CD4-positive, alpha-beta T cell (primary cell): ENCODE measurements at regions not wholly inside any gene's neighbourhood (a gene's known extent, or its start where the extent isn't known, plus 50 kb on each side); places are given as distances from the start of the nearest gene placed in this dataset.

Source experiments
- ATAC-seq: fragments of 200-7000 bp; cut with Tn5 transposase; one replicate; pipeline ENCODE4 v1.10.0; 2022; ENCODE audit warnings: mild to moderate bottlenecking; ENCODE audit not compliant: poor library complexity
- CTCF ChIA-PET: fragments of 350-600 bp; sonication (Branson Sonifier 250); formaldehyde crosslinking; loops from one replicate; lab custom pipeline; 2021; ENCODE audit warnings: antibody characterized with exemption, inconsistent platforms; lab: Charles Lee
- POLR2A ChIA-PET: fragments of 350-600 bp; sonication (Branson Sonifier 250); formaldehyde crosslinking; loops from one replicate; lab custom pipeline; 2021; ENCODE audit warnings: antibody characterized with exemption, inconsistent platforms; lab: Charles Lee
- DNase-seq, 14 experiments: peaks; one replicate each; pipeline ENCODE4 v3.0.0-alpha.2; 2013 to 2020; ENCODE audit warnings: mixed read lengths in 2 of 14
- H3K27ac ChIP-seq, 2 donors: one replicate each; pipeline versions ENCODE4 v1.5.1 to v1.7.0; 2013; ENCODE audit warnings: low read length in 2 of 2, low read depth in 1 of 2, mild to moderate bottlenecking in 1 of 2
- H3K27me3 ChIP-seq, 2 experiments: 1 replicate in 1 of 2; 2 replicates in 1 of 2; pipeline versions ENCODE4 v1.6.1 to v1.7.0; 2013; ENCODE audit warnings: low read length in 2 of 2, control low read depth in 1 of 2, mild to moderate bottlenecking in 1 of 2, moderate library complexity in 1 of 2; ENCODE audit not compliant: insufficient read depth in 2 of 2, control insufficient read depth in 1 of 2
- H3K36me3 ChIP-seq: one replicate; pipeline ENCODE4 v1.6.1; 2013; ENCODE audit warnings: low read length, control low read depth; ENCODE audit not compliant: insufficient read depth
- H3K4me1 ChIP-seq: one replicate; pipeline ENCODE4 v1.6.1; 2013; ENCODE audit warnings: low read length, control low read depth; ENCODE audit not compliant: insufficient read depth
- H3K4me3 ChIP-seq: one replicate; pipeline ENCODE4 v1.5.1; 2013; ENCODE audit warnings: mild to moderate bottlenecking, low read length, moderate library complexity
- H3K9me3 ChIP-seq, 2 experiments: 1 replicate in 1 of 2; 2 replicates in 1 of 2; pipeline versions ENCODE4 v1.6.1 to v1.7.0; 2013; ENCODE audit warnings: low read length in 2 of 2, mild to moderate bottlenecking in 2 of 2, control low read depth in 1 of 2, moderate library complexity in 1 of 2; ENCODE audit not compliant: control insufficient read depth in 1 of 2, insufficient read depth in 1 of 2
- H3K27ac Mint-ChIP-seq: one replicate; pipeline ENCODE4 v1.8.0; 2020; ENCODE audit warnings: mixed read lengths
- H3K27me3 Mint-ChIP-seq: one replicate; pipeline ENCODE4 v1.8.0; 2021; ENCODE audit warnings: mixed read lengths
- H3K36me3 Mint-ChIP-seq: one replicate; pipeline ENCODE4 v1.8.0; 2021; ENCODE audit warnings: low read depth, mixed read lengths
- H3K4me1 Mint-ChIP-seq: one replicate; pipeline ENCODE4 v1.8.0; 2021; ENCODE audit warnings: low read depth, mixed read lengths
- H3K4me3 Mint-ChIP-seq: one replicate; pipeline ENCODE4 v1.8.0; 2020; ENCODE audit warnings: mild to moderate bottlenecking, mixed read lengths
- H3K9me3 Mint-ChIP-seq: one replicate; pipeline ENCODE4 v1.8.0; 2020; ENCODE audit warnings: mixed read lengths
- CTCF ChIP-seq: fragments of 200-600 bp; IDR thresholded peaks from one replicate; pipeline ENCODE4 v1.8.0; 2022; ENCODE audit warnings: antibody characterized with exemption, mild to moderate bottlenecking
- intact Hi-C, 2 experiments: fragments of 100-400 bp; cut with DNase I in 1 of 2; cut with micrococcal nuclease in 1 of 2; formaldehyde crosslinking; loops; one replicate each; pipeline versions ENCODE4 v1.15.1 to v1.9.0; 2023 to 2025; cut with DNase I, micrococcal nuclease

- DNase-seq (no peak), ATAC-seq (no peak)
- Histone ChIP-seq H3K36me3 (no peaks in the 10 kb centered on the region), H3K27me3 (no peaks in the 10 kb centered on the region), H3K4me3 (no peak overlapping the region), H3K4me1 (no peaks in the 10 kb centered on the region), H3K27ac (no peak overlapping the region), H3K9me3 (peaks cover 0 to 5% of the 10 kb centered on the region in 2 experiments)
- Mint-ChIP-seq H3K27me3 (no peaks in the 10 kb centered on the region), H3K9me3 (peaks cover 13% of the 10 kb centered on the region), H3K4me3 (no peak overlapping the region), H3K4me1 (no peaks in the 10 kb centered on the region), H3K27ac (no peak overlapping the region), H3K36me3 (no peaks in the 10 kb centered on the region)
- CTCF ChIA-PET, result no interaction called here
- TF ChIP-seq CTCF, result no peak
- POLR2A ChIA-PET, result no interaction called here
- intact Hi-C loops, result no loop called here
Observed at GRCh38 chr5:20224046-20224445, 236.0 kb upstream of the CDH18 start.

- TF ChIP-seq CTCF, result no peak
- CTCF ChIA-PET, result no interaction called here
- H3K27ac Mint-ChIP-seq, result no peak overlapping the region
- ATAC-seq (no peak), DNase-seq (no peak)
- Histone ChIP-seq H3K36me3 (no peaks in the 10 kb centered on the region), H3K27me3 (no peaks in the 10 kb centered on the region), H3K27ac (no peak overlapping the region), H3K4me1 (no peaks in the 10 kb centered on the region), H3K9me3 (peaks cover 0 to 5% of the 10 kb centered on the region in 2 experiments), H3K4me3 (no peak overlapping the region)
- H3K4me1 Mint-ChIP-seq, result no peaks in the 10 kb centered on the region
- H3K27me3 Mint-ChIP-seq, result no peaks in the 10 kb centered on the region
- no peaks in the 10 kb centered on the region for H3K36me3 Mint-ChIP-seq
- POLR2A ChIA-PET, result no interaction called here
- intact Hi-C loops, result no loop called here
- H3K4me3 Mint-ChIP-seq, result no peak overlapping the region
- peaks cover 13% of the 10 kb centered on the region for H3K9me3 Mint-ChIP-seq
Observed at GRCh38 chr5:20223451-20223850, 235.5 kb upstream of the CDH18 start.

GRCh38 chr5:20215257-20215656, 227.3 kb upstream of the CDH18 start:
- Mint-ChIP-seq H3K27me3 (no peaks in the 10 kb centered on the region), H3K4me3 (no peak overlapping the region), H3K27ac (no peak overlapping the region), H3K4me1 (no peaks in the 10 kb centered on the region), H3K9me3 (peaks cover 11% of the 10 kb centered on the region), H3K36me3 (no peaks in the 10 kb centered on the region)
- no peaks in the 10 kb centered on the region for H3K36me3 ChIP-seq
- no peak for DNase-seq
- H3K27ac ChIP-seq, result no peak overlapping the region
- CTCF ChIA-PET, result no interaction called here
- intact Hi-C loops, result no loop called here
- no peak for TF ChIP-seq CTCF
- H3K4me3 ChIP-seq, result no peak overlapping the region
- no peak for ATAC-seq
- H3K4me1 ChIP-seq, result no peaks in the 10 kb centered on the region
- H3K27me3 ChIP-seq, result no peaks in the 10 kb centered on the region
- peaks cover 3 to 4% of the 10 kb centered on the region in 2 experiments for H3K9me3 ChIP-seq
- POLR2A ChIA-PET, result no interaction called here
